GM23338 (cell line): ENCODE measurements at regions not wholly inside any gene's neighbourhood (a gene's known extent, or its start where the extent isn't known, plus 50 kb on each side); places are given as distances from the start of the nearest gene placed in this dataset.

Experiments used
- ATAC-seq: fragments of 200-7000 bp; cut with Tn5 transposase; 3 replicates; pipeline ENCODE4 v1.9.1; 2020
- DNase-seq: peaks from one replicate; pipeline ENCODE4 v3.0.0-alpha.2; 2015; ENCODE audit warnings: low spot score
- H2AFZ ChIP-seq: fragments of 200-600 bp; sonication (generic); 2 replicates; pipeline ENCODE4 v1.8.0; 2016; ENCODE audit warnings: antibody characterized with exemption, mild to moderate bottlenecking, moderate library complexity
- H3F3A ChIP-seq: fragments of 200-600 bp; sonication (generic); replicated peaks from 2 replicates; pipeline ENCODE4 v1.8.0; 2017; ENCODE audit warnings: antibody characterized with exemption, mixed run types, low read depth
- H3K27ac ChIP-seq: fragments of 200-600 bp; sonication (generic); 2 replicates; pipeline ENCODE4 v1.6.1; 2016; ENCODE audit warnings: low read depth
- H3K27me3 ChIP-seq: fragments of 200-600 bp; sonication (generic); 2 replicates; pipeline ENCODE4 v1.8.0; 2016; ENCODE audit warnings: mild to moderate bottlenecking, mixed run types, moderate library complexity; ENCODE audit not compliant: insufficient read depth
- H3K36me3 ChIP-seq: fragments of 200-600 bp; sonication (generic); 2 replicates; pipeline ENCODE4 v1.8.0; 2016; ENCODE audit warnings: mild to moderate bottlenecking; ENCODE audit not compliant: insufficient read depth
- H3K4me1 ChIP-seq: fragments of 200-600 bp; sonication (generic); 2 replicates; pipeline ENCODE4 v1.8.0; 2016; ENCODE audit warnings: mild to moderate bottlenecking, moderate library complexity; ENCODE audit not compliant: insufficient read depth
- H3K4me2 ChIP-seq: fragments of 200-600 bp; sonication (generic); 2 replicates; pipeline ENCODE4 v1.7.1; 2017; ENCODE audit warnings: mixed run types
- H3K4me3 ChIP-seq: fragments of 200-600 bp; sonication (generic); 2 replicates; pipeline ENCODE4 v1.6.1; 2016; ENCODE audit warnings: mixed run types
- H3K79me2 ChIP-seq: fragments of 200-600 bp; sonication (generic); replicated peaks from 2 replicates; pipeline ENCODE4 v1.8.0; 2017; ENCODE audit warnings: mild to moderate bottlenecking; ENCODE audit not compliant: insufficient read depth
- H3K9me2 ChIP-seq: fragments of 200-600 bp; sonication (generic); 2 replicates; pipeline ENCODE4 v1.8.0; 2017; ENCODE audit not compliant: insufficient read depth
- H4K20me1 ChIP-seq: fragments of 200-600 bp; sonication (generic); replicated peaks from 2 replicates; pipeline ENCODE4 v1.8.0; 2017; ENCODE audit warnings: mild to moderate bottlenecking; ENCODE audit not compliant: insufficient read depth
- H3K27ac Mint-ChIP-seq: 2 replicates; pipeline ENCODE4 v1.8.0; 2020; ENCODE audit warnings: inconsistent platforms, mild to moderate bottlenecking, moderate library complexity, mixed read lengths
- H3K27me3 Mint-ChIP-seq: 3 replicates; pipeline ENCODE4 v1.8.0; 2022; ENCODE audit warnings: low read depth, mild to moderate bottlenecking, moderate library complexity, mixed read lengths, inconsistent platforms; ENCODE audit not compliant: insufficient read depth, poor library complexity
- H3K36me3 Mint-ChIP-seq: 3 replicates; pipeline ENCODE4 v1.8.0; 2021; ENCODE audit warnings: low read depth, mild to moderate bottlenecking, inconsistent platforms, moderate library complexity, mixed read lengths
- H3K4me1 Mint-ChIP-seq: 3 replicates; pipeline ENCODE4 v1.8.0; 2020; ENCODE audit warnings: mild to moderate bottlenecking, inconsistent platforms, mixed read lengths
- H3K4me3 Mint-ChIP-seq: 3 replicates; pipeline ENCODE4 v1.8.0; 2021; ENCODE audit warnings: moderate library complexity, mild to moderate bottlenecking, inconsistent platforms, mixed read lengths
- H3K9me3 Mint-ChIP-seq: 3 replicates; pipeline ENCODE4 v1.8.0; 2020; ENCODE audit warnings: moderate library complexity, mild to moderate bottlenecking, inconsistent platforms, mixed read lengths
- CREB1 ChIP-seq: fragments of 250-450 bp; sonication (Bioruptor Pico); IDR thresholded peaks from 2 replicates; pipeline ENCODE4 v1.5.0; 2020; ENCODE audit warnings: low read depth, mild to moderate bottlenecking, moderate library complexity
- EZH2 ChIP-seq: fragments of 200-600 bp; sonication (generic); IDR thresholded peaks from one replicate; pipeline ENCODE4 v1.8.0; 2017; ENCODE audit warnings: antibody characterized with exemption, mild to moderate bottlenecking, low read depth; ENCODE audit not compliant: unreplicated experiment
- EZH2phosphoT487 ChIP-seq: fragments of 200-600 bp; sonication (generic); IDR thresholded peaks from one replicate; pipeline ENCODE4 v1.8.1; 2018; ENCODE audit warnings: antibody characterized with exemption; ENCODE audit not compliant: unreplicated experiment
- JUNB ChIP-seq: IDR thresholded peaks from one replicate; pipeline ENCODE4 v1.6.1; 2016; ENCODE audit warnings: antibody characterized with exemption; ENCODE audit not compliant: unreplicated experiment
- NANOG ChIP-seq: IDR thresholded peaks from 2 replicates; pipeline ENCODE4 v1.6.1; 2016; ENCODE audit warnings: antibody characterized with exemption, borderline replicate concordance
- POLR2AphosphoS5 ChIP-seq: IDR thresholded peaks from 2 replicates; pipeline ENCODE4 v1.6.1; 2016; ENCODE audit warnings: antibody characterized with exemption, low read depth
- STAT1 ChIP-seq: IDR thresholded peaks from one replicate; pipeline ENCODE4 v1.6.1; 2016; ENCODE audit warnings: antibody characterized with exemption; ENCODE audit not compliant: unreplicated experiment
- ZNF114 ChIP-seq: fragments of 250-450 bp; sonication (Bioruptor Pico); IDR thresholded peaks from 2 replicates; pipeline ENCODE4 v1.5.0; 2020; ENCODE audit warnings: mild to moderate bottlenecking, moderate library complexity
- ZNF331 ChIP-seq: fragments of 250-450 bp; sonication (Bioruptor Pico); IDR thresholded peaks from 2 replicates; pipeline ENCODE4 v1.5.0; 2020; ENCODE audit warnings: low read depth, mild to moderate bottlenecking, moderate library complexity
- TF ChIP-seq, protein P1 (sequence below): IDR thresholded peaks from one replicate; pipeline ENCODE4 v1.6.1; 2018; ENCODE audit warnings: antibody characterized with exemption; ENCODE audit not compliant: unreplicated experiment
- TF ChIP-seq, protein P2 (sequence below), 2 experiments: fragments of 200-600 bp in 1 of 2; sonication (generic) in 1 of 2; conservative IDR thresholded peaks; 2 replicates each; pipeline versions ENCODE4 v1.5.1 to v1.6.1; 2016 to 2017; ENCODE audit warnings: antibody characterized with exemption in 2 of 2, low read depth in 2 of 2, mild to moderate bottlenecking in 2 of 2, moderate library complexity in 1 of 2
- TF ChIP-seq, protein P3 (sequence below): IDR thresholded peaks from 2 replicates; pipeline ENCODE4 v1.6.1; 2016; ENCODE audit warnings: antibody characterized with exemption
- TF ChIP-seq, protein P4 (sequence below): fragments of 250-450 bp; sonication (Bioruptor Pico); IDR thresholded peaks from 2 replicates; pipeline ENCODE4 v1.5.0; 2020; ENCODE audit warnings: mild to moderate bottlenecking, moderate library complexity

DNA sequence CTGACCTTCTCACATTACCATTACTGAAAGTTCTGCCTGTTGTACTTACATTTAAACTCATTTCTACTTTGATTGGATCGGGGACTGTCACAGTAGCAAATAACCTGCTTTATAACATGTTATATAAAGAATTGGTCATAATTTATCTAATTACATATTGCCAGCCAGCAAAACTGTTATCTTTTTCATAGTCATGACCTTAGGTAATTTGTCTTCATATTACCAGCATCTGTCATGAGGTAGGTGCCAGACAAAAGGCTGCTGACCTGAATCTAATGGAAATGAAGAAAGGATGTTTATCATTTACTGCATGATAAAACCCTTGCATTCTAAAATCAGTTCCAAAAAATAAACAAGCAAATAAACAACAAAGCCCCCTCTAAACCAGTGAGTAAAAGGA, 89.4 kb upstream of the LRP1B start:
- TF ChIP-seq STAT1 (no peak), CREB1 (CRISPR knock-in tag) (no peak), ZNF114 (CRISPR knock-in tag) (no peak), EZH2phosphoT487 (no peak), NANOG (no peak), ZNF331 (CRISPR knock-in tag) (no peak), POLR2AphosphoS5 (no peak), JUNB (no peak), EZH2 (no peak)
- TF ChIP-seq, protein P1, sequence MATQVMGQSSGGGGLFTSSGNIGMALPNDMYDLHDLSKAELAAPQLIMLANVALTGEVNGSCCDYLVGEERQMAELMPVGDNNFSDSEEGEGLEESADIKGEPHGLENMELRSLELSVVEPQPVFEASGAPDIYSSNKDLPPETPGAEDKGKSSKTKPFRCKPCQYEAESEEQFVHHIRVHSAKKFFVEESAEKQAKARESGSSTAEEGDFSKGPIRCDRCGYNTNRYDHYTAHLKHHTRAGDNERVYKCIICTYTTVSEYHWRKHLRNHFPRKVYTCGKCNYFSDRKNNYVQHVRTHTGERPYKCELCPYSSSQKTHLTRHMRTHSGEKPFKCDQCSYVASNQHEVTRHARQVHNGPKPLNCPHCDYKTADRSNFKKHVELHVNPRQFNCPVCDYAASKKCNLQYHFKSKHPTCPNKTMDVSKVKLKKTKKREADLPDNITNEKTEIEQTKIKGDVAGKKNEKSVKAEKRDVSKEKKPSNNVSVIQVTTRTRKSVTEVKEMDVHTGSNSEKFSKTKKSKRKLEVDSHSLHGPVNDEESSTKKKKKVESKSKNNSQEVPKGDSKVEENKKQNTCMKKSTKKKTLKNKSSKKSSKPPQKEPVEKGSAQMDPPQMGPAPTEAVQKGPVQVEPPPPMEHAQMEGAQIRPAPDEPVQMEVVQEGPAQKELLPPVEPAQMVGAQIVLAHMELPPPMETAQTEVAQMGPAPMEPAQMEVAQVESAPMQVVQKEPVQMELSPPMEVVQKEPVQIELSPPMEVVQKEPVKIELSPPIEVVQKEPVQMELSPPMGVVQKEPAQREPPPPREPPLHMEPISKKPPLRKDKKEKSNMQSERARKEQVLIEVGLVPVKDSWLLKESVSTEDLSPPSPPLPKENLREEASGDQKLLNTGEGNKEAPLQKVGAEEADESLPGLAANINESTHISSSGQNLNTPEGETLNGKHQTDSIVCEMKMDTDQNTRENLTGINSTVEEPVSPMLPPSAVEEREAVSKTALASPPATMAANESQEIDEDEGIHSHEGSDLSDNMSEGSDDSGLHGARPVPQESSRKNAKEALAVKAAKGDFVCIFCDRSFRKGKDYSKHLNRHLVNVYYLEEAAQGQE: no peak
- TF ChIP-seq, protein P2, sequence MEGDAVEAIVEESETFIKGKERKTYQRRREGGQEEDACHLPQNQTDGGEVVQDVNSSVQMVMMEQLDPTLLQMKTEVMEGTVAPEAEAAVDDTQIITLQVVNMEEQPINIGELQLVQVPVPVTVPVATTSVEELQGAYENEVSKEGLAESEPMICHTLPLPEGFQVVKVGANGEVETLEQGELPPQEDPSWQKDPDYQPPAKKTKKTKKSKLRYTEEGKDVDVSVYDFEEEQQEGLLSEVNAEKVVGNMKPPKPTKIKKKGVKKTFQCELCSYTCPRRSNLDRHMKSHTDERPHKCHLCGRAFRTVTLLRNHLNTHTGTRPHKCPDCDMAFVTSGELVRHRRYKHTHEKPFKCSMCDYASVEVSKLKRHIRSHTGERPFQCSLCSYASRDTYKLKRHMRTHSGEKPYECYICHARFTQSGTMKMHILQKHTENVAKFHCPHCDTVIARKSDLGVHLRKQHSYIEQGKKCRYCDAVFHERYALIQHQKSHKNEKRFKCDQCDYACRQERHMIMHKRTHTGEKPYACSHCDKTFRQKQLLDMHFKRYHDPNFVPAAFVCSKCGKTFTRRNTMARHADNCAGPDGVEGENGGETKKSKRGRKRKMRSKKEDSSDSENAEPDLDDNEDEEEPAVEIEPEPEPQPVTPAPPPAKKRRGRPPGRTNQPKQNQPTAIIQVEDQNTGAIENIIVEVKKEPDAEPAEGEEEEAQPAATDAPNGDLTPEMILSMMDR (conservative IDR thresholded peaks at IDR 0.05; ENCODE audit: low read depth in 2 of 2): no peak
- TF ChIP-seq, protein P3, sequence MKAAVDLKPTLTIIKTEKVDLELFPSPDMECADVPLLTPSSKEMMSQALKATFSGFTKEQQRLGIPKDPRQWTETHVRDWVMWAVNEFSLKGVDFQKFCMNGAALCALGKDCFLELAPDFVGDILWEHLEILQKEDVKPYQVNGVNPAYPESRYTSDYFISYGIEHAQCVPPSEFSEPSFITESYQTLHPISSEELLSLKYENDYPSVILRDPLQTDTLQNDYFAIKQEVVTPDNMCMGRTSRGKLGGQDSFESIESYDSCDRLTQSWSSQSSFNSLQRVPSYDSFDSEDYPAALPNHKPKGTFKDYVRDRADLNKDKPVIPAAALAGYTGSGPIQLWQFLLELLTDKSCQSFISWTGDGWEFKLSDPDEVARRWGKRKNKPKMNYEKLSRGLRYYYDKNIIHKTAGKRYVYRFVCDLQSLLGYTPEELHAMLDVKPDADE: no peak
- TF ChIP-seq, protein P4, sequence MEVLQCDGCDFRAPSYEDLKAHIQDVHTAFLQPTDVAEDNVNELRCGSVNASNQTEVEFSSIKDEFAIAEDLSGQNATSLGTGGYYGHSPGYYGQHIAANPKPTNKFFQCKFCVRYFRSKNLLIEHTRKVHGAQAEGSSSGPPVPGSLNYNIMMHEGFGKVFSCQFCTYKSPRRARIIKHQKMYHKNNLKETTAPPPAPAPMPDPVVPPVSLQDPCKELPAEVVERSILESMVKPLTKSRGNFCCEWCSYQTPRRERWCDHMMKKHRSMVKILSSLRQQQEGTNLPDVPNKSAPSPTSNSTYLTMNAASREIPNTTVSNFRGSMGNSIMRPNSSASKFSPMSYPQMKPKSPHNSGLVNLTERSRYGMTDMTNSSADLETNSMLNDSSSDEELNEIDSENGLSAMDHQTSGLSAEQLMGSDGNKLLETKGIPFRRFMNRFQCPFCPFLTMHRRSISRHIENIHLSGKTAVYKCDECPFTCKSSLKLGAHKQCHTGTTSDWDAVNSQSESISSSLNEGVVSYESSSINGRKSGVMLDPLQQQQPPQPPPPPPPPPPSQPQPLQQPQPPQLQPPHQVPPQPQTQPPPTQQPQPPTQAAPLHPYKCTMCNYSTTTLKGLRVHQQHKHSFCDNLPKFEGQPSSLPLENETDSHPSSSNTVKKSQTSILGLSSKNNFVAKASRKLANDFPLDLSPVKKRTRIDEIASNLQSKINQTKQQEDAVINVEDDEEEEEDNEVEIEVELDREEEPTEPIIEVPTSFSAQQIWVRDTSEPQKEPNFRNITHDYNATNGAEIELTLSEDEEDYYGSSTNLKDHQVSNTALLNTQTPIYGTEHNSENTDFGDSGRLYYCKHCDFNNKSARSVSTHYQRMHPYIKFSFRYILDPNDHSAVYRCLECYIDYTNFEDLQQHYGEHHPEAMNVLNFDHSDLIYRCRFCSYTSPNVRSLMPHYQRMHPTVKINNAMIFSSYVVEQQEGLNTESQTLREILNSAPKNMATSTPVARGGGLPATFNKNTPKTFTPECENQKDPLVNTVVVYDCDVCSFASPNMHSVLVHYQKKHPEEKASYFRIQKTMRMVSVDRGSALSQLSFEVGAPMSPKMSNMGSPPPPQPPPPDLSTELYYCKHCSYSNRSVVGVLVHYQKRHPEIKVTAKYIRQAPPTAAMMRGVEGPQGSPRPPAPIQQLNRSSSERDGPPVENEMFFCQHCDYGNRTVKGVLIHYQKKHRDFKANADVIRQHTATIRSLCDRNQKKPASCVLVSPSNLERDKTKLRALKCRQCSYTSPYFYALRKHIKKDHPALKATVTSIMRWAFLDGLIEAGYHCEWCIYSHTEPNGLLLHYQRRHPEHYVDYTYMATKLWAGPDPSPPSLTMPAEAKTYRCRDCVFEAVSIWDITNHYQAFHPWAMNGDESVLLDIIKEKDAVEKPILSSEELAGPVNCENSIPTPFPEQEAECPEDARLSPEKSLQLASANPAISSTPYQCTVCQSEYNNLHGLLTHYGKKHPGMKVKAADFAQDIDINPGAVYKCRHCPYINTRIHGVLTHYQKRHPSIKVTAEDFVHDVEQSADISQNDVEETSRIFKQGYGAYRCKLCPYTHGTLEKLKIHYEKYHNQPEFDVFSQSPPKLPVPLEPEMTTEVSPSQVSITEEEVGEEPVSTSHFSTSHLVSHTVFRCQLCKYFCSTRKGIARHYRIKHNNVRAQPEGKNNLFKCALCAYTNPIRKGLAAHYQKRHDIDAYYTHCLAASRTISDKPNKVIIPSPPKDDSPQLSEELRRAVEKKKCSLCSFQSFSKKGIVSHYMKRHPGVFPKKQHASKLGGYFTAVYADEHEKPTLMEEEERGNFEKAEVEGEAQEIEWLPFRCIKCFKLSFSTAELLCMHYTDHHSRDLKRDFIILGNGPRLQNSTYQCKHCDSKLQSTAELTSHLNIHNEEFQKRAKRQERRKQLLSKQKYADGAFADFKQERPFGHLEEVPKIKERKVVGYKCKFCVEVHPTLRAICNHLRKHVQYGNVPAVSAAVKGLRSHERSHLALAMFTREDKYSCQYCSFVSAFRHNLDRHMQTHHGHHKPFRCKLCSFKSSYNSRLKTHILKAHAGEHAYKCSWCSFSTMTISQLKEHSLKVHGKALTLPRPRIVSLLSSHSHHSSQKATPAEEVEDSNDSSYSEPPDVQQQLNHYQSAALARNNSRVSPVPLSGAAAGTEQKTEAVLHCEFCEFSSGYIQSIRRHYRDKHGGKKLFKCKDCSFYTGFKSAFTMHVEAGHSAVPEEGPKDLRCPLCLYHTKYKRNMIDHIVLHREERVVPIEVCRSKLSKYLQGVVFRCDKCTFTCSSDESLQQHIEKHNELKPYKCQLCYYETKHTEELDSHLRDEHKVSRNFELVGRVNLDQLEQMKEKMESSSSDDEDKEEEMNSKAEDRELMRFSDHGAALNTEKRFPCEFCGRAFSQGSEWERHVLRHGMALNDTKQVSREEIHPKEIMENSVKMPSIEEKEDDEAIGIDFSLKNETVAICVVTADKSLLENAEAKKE: no peak
- H3K79me2 ChIP-seq: no peaks in the 10 kb centered on the region
- H3K9me2 ChIP-seq: no peaks in the 10 kb centered on the region
- H3F3A ChIP-seq: no peaks in the 10 kb centered on the region
- DNase-seq (no peak), ATAC-seq (no peak)
- H3K36me3 ChIP-seq: no peaks in the 10 kb centered on the region
- H3K27me3 ChIP-seq: no peaks in the 10 kb centered on the region
- Mint-ChIP-seq H3K4me3 (no peak overlapping the region), H3K27ac (peak overlapping the region; percentile 43; the same call in 1 of the 2 replicates), H3K36me3 (no peaks in the 10 kb centered on the region), H3K4me1 (peaks cover 6% of the 10 kb centered on the region; the same call in 1 of the 3 replicates), H3K9me3 (no peaks in the 10 kb centered on the region), H3K27me3 (no peaks in the 10 kb centered on the region)
- H2AFZ ChIP-seq: peak overlapping the region; percentile 16; the same call in 1 of the 2 replicates
- no peak overlapping the region for H3K4me3 ChIP-seq
- H4K20me1 ChIP-seq: no peaks in the 10 kb centered on the region
- no peaks in the 10 kb centered on the region for H3K4me1 ChIP-seq
- H3K27ac ChIP-seq: no peak overlapping the region
- no peak overlapping the region for H3K4me2 ChIP-seq
